HG02623 (cell line): ENCODE measurements at regions not wholly inside any gene's neighbourhood (a gene's known extent, or its start where the extent isn't known, plus 50 kb on each side); places are given as distances from the start of the nearest gene placed in this dataset.

Experiments
- ATAC-seq: cut with Tn5 transposase; IDR thresholded peaks from one replicate; pipeline ENCODE4 v1.9.1; 2021; ENCODE audit warnings: moderate library complexity; ENCODE audit not compliant: unreplicated experiment

DNA sequence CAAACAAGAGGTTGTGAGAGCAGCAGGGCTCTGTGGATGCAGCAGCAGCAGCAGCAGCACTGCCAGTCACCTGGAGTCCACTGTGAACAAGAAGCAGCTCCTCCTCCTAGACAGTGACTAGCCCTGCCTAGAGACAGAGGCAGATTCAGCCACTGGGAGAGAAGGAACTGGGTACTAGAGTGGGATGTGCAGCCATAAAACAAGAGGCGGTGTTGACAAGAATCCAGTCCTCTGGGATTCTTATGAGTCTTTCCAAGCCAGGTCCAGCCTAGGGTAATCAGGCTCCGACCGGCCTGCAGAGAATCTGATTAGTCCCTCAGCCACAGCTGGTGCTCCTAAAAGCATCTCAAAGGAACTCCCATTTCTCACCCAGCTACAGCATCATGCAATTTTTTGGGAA lies 83.9 kb upstream of the USP47 start:
- ATAC-seq, result no peak

- no peak for ATAC-seq
Measured at GRCh38 chr11:11756718-11757117, 85.1 kb upstream of the USP47 start.

GRCh38 chr11:11755871-11756270 lies 85.9 kb upstream of the USP47 start:
- ATAC-seq, result no peak

- no peak for ATAC-seq
Measured at GRCh38 chr11:11752679-11753078, 89.1 kb upstream of the USP47 start.

DNA sequence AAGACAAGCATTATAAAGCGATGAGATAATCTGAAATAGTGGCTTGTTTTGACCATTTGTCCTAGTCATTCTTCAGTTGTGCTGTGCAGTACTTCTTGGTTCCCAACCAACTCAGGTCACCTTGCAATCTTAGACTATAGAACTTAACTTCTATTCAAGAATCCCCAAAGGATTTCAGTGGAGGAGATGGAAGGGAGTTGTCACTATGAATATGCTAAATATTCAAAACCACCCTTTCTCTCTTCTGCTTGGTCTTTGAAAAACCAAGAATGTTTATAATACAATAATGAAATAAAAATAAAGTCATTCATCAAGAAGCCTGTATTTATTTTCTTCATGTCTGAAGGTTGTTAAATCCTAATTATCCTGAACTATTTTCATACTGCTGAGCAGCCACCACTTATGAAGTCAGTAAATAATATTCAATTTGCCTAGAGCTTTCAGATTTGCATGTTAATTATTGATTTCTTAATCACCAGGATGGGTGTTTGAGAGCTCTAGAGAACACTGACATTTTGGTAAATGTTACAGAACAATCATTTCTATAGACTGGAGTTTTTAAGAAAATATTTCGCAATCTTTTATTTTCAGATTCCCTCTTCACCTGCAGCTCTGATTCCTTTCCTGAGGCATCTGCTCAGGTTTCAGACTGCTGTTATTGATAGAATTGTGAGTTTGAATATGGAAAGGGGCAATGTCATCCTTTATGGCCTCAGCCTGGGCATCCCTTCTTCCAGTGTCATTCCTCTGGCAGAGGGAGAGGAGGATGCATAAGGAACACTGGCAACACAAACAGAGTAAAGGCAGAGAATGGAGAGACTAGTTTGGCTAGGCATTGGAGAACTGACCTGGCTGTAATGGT lies 91.5 kb upstream of the USP47 start:
- ATAC-seq, result no peak

DNA sequence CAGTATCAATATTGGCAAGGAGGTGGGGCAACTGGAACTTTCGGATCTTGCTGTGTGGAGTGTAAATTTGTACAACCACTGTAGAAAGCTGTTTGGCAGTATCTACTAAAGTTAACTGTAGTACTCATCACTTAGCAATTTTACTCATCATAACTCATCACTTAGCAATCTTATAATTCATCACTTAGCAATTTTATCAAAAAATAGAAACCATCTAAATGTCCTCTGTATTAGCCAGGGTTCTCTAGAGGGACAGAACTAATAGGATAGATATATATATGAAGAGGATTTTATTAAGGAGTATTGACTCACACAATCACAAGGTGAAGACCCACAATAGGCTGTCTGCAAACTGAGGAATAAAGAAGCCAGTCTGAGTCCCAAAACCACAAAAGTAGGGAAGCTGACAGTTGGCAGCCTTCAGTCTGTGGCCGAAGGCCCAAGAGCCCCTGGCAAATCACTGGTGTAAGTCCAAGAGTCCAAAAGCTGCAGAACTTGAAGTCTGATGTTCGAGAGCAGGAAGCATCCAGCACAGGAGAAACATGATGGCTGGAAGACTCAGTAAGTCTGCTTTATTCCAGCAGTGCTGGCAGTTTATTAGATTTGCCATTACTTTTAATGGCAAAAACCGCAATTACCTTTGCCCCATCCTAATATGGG lies 92.9 kb upstream of the USP47 start:
- ATAC-seq, result no peak

- ATAC-seq, result no peak
Measured at GRCh38 chr11:11747570-11747969, 94.2 kb upstream of the USP47 start.

DNA sequence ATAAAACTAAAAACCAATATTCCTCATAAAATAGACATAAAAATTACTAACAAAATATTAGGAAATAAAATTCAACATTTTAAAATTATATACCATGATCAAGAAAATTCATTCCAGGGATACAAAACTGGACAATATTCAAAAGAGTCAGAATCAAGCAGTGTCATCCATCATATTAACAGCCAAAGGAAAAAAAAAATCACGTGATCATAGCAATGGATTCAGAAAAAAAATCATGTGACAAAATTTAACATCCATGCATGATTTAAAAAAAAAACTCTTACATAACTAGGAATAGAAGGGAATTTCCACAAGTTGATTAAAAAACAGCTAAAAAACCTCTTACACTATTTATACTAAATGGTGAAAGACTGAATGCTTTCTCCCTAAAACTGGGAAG lies 95.3 kb upstream of the USP47 start:
- ATAC-seq, result no peak

DNA sequence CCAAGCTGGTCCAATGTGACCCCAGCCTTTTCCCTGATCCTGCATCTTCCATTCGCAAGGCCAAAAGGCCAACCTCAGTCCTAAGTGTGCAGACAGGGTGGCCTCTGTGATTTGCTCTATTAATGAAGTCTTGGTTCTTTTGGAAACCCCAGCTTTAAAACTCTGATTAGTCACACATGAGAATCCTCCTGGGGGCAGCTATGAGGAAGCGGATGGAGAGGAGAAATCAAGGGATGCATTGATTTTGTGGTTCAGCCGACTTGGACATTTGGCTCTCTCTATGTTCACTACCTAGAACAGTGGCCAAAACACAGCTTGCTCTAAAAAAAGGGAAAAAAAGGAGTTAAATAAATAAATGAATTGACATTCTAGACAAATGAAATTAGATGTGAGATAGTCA lies 98.6 kb upstream of the USP47 start:
- no peak for ATAC-seq

- ATAC-seq, result no peak
Measured at GRCh38 chr11:11742486-11742885, 99.3 kb upstream of the USP47 start.

DNA sequence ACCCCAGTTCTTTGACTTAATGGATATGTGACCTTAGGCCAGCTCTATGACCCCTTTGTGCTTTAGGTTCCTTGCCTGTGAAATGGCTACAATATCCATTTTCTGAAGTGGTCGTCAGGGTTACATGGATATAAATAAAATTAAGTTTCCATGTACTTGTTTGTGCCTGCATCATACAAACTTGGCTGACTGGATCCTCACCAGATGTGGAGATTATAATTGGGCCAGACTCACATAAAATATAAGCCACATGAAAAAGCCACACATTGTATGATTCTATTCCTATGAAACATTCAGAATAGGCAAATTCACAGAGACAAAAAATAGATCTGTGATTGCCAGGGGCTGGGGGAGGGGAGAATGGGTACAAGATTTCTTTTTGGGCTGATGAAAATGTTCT lies 100.9 kb upstream of the USP47 start:
- ATAC-seq, result no peak

DNA sequence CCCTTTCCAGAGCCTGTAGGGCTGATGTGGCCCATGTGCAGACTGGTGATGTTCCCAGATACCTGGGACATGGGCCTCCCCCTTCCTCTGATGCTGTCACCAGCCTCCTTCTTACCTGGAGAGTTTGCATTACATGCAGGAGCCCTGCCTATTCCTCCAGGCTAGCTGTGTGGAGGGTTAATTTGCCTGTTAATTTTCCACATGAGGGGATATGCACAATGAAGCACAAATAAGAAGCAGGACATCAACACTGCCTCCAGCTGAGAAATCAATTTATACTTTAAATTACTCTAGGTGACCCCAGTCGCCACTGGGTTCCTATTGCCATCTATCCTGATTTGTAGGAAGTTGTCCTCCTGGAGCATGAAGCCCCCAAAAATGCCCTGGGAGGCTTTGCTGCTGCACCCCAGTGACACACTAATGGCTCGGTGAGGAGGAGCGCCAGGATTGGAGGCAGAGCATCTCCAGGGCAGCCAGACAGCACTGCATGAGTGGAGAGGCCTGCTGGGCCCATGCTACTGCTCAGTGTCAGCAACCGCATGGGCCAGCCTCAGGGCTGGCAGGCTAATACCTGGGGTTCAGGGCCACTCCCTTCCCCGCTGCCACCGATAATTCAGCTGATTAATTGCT lies 101.6 kb upstream of the USP47 start:
- ATAC-seq, result no peak

GRCh38 chr11:11738370-11738769 lies 103.4 kb upstream of the USP47 start:
- no peak for ATAC-seq

GRCh38 chr11:11735586-11735985 lies 106.2 kb upstream of the USP47 start:
- ATAC-seq, result no peak

- ATAC-seq, result no peak
Measured at GRCh38 chr11:11733246-11733747, 108.5 kb upstream of the USP47 start.

DNA sequence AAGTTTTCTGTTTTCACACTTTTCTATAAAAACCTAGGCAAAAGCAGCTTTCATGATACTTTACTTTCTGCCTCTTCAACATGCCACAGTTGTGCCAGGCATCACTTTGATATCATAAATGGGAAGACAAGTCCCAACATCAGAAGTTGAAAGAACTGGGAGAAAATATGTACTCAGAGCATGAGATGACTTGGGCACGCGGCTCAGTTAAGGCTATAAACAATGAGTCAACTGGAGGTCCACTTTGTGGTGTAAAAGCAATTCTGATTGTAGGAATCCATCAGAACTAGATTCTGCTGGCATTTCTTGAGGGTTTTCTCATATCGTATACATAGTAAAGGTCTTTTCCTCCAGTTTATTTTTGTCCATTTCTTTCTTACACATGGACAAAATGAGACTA lies 109.7 kb upstream of the USP47 start:
- no peak for ATAC-seq

GRCh38 chr11:11731311-11732083 lies 109.7 kb upstream of the GALNT18 start:
- no peak for ATAC-seq

DNA sequence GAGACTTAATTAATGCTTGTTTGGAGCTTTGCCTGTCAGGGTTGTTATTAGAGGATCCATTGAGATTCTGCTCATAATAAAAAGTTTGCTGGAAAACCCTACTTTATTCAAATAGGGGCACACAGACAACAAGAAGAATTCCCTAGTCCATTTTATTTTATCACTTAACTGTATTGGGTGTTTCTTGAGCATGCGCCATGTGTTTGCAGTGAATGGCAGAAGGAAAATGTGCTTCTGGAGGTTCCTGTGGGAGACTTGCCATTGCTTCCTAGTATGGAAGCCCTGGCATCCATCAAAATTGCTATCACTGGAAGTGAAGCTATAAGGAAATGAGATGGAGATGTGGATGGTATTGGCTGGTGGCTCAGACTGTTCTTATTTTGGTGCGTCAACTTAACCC lies 106.6 kb upstream of the GALNT18 start:
- no peak for ATAC-seq

DNA sequence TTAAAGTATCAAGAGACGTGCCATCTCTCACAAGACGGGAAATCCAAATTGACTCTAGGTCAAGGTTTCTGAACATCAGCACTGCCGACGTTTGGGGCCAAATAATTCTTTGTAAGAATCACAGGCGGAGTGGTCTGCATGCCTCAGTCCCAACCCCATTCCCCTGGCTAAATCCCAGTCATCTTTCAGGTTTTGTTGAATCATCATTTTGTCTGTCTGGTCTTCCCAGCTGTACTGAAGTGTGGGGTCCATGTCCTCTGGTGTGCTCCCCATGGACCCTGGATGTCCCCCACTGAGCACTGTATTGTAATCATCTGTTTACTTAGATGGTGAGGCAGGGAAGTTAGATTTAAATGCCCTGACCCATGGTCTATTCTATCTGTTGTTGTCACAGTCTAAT lies 103.6 kb upstream of the GALNT18 start:
- ATAC-seq, result no peak

DNA sequence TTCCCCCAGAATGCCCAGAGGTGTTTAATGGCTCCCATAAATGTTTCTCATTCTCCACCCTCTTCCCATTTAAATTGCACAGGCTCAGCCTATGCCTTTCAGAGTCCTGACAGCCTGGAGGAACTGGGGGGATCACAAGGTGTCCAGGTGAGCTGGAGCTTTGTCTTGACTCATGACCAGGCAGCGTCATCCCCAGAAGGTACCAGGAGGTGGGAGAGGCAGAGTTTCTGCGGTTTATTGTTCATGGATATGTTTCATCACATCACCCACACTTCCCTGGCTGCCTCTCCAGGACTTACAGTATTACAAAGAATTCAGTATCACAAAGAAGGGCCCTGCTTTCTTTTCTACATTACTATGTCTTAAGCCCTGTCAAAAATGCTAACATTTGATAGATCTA lies 103.2 kb upstream of the GALNT18 start:
- no peak for ATAC-seq

DNA sequence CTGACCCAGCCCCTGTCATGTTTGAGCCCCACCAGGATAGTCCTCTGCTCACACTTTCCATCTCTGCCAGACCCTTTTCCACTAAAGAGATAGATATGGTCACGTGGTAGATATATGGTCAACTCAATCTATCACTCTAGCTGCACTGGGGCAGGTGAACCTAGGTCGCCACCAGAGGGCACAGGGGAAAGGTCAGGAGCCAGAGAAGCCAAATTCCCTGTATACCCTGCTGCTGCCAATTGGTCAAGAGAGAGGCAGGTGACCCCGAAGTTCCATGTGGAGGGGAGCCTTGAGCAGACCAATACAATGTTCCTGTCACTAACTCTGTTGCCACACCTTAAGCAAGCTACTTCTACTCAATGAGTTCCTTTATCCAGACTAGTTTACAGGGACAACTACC lies 101.1 kb upstream of the GALNT18 start:
- ATAC-seq, result no peak
